Esophagus muscularis mucosa (tissue), 4 donors: ENCODE measurements at regions not wholly inside any gene's neighbourhood (a gene's known extent, or its start where the extent isn't known, plus 50 kb on each side); places are given as distances from the start of the nearest gene placed in this dataset.

Source experiments
- DNase-seq: peaks from one replicate; pipeline ENCODE4 v3.0.0-alpha.2; 2017; ENCODE audit errors: extremely low spot score
- H3K27ac ChIP-seq, 4 donors: fragments of 200-600 bp; sonication (generic); replicated peaks in 1 of 4; 1 replicate in 3 of 4; 2 replicates in 1 of 4; pipeline ENCODE4 v1.5.1; 2016 to 2019; ENCODE audit warnings: mild to moderate bottlenecking in 1 of 4
- H3K27me3 ChIP-seq, 4 donors: fragments of 200-600 bp; sonication (generic); one replicate each; pipeline versions ENCODE4 v1.5.1 to v1.6.0; 2016 to 2019
- H3K36me3 ChIP-seq, 4 donors: fragments of 200-600 bp; sonication (generic); one replicate each; pipeline ENCODE4 v1.5.1; 2016 to 2019
- H3K4me1 ChIP-seq, 4 donors: fragments of 200-600 bp; sonication (generic); one replicate each; pipeline ENCODE4 v1.5.1; 2016 to 2019
- H3K4me3 ChIP-seq, 4 donors: fragments of 200-600 bp; sonication (generic); 1 replicate in 2 of 4; 2 replicates in 2 of 4; pipeline ENCODE4 v1.5.1; 2016 to 2019; ENCODE audit warnings: mild to moderate bottlenecking in 4 of 4, moderate library complexity in 1 of 4
- H3K9me3 ChIP-seq, 4 donors: fragments of 200-600 bp; sonication (generic); 1 replicate in 3 of 4; 2 replicates in 1 of 4; pipeline ENCODE4 v1.5.1; 2016 to 2019
- EP300 ChIP-seq: sonication (generic); formaldehyde crosslinking; IDR thresholded peaks from one replicate; pipeline ENCODE4 v1.6.1; 2017; ENCODE audit warnings: antibody characterized with exemption
- POLR2A ChIP-seq: fragments of 450-650 bp; IDR thresholded peaks from one replicate; pipeline ENCODE4 v1.6.1; 2017; ENCODE audit warnings: antibody characterized with exemption, moderate library complexity, mild to moderate bottlenecking, low read depth
- POLR2AphosphoS5 ChIP-seq, 2 donors: sonication (generic); formaldehyde crosslinking; IDR thresholded peaks; one replicate each; pipeline ENCODE4 v1.6.1; 2017; ENCODE audit warnings: antibody characterized with exemption in 2 of 2
- WGBS: methylation state at CpG from one replicate; pipeline ENCODE4 v1.1.5; 2018; 5-methylcytosine and 5-hydroxymethylcytosine counted together
- intact Hi-C: fragments of 100-400 bp; cut with DNase I; formaldehyde crosslinking; loops from one replicate; pipeline ENCODE4 v1.15.1; 2023
- TF ChIP-seq, protein P1 (sequence below), 3 experiments: fragments of 200-600 bp in 2 of 3; fragments of 450-650 bp in 1 of 3; sonication (generic) in 2 of 3; IDR thresholded peaks; one replicate each; pipeline ENCODE4 v1.5.1; 2017 to 2019; ENCODE audit warnings: antibody characterized with exemption in 3 of 3, mild to moderate bottlenecking in 2 of 3, moderate library complexity in 1 of 3

DNA sequence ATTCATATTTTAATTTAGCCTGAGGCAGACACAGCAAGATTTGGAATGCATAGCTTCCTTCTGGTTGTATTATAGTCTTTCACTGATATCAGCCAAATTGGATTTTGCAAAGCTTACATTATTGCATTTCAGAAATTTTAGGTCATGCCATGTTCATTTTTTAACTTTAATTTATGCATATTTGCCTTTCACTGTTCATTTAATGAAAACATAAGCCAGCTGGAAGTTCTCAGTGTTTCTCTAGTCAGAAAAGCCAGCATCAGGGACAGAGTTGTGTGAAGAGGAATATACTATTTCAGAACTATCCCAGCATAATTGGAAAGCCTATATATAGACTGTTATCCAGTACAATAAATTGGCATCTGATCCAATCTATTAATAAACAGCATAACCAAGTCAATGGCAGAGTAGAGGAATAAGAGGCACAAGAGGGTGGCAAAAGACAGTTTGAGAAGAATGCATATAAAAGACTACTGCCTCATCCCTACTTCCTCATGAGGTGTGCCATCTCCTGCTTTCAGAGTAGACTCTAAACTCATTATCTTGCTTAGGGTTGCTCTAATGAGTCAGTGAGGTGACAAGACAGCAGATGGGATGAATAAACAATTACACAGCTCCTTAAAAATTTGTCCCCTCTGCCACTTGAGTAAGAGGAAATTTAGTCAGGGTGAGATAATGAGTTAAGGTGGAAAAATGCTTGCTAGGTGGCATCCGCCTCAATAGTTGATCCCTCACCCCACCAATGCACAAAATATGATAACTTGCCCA is 159.8 kb upstream of the HCRTR2 start:
- no peak overlapping the region for H3K4me3 ChIP-seq
- H3K27me3 ChIP-seq: no peaks in the 10 kb centered on the region
- intact Hi-C loops: no loop called here
- 83% methylated on average over 1 of the region's 1 CpG for WGBS
- H3K9me3 ChIP-seq: no peaks in the 10 kb centered on the region
- no peaks in the 10 kb centered on the region for H3K36me3 ChIP-seq
- H3K27ac ChIP-seq: no peak overlapping the region
- TF ChIP-seq, protein P1, sequence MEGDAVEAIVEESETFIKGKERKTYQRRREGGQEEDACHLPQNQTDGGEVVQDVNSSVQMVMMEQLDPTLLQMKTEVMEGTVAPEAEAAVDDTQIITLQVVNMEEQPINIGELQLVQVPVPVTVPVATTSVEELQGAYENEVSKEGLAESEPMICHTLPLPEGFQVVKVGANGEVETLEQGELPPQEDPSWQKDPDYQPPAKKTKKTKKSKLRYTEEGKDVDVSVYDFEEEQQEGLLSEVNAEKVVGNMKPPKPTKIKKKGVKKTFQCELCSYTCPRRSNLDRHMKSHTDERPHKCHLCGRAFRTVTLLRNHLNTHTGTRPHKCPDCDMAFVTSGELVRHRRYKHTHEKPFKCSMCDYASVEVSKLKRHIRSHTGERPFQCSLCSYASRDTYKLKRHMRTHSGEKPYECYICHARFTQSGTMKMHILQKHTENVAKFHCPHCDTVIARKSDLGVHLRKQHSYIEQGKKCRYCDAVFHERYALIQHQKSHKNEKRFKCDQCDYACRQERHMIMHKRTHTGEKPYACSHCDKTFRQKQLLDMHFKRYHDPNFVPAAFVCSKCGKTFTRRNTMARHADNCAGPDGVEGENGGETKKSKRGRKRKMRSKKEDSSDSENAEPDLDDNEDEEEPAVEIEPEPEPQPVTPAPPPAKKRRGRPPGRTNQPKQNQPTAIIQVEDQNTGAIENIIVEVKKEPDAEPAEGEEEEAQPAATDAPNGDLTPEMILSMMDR (IDR thresholded peaks at IDR 0.05): no peak
- TF ChIP-seq EP300 (no peak), POLR2A (no peak), POLR2AphosphoS5 (IDR thresholded peaks at IDR 0.05) (no peak)
- no peak for DNase-seq
- H3K4me1 ChIP-seq: peaks cover 0 to 10% (median 2%) of the 10 kb centered on the region in 4 donors

DNA sequence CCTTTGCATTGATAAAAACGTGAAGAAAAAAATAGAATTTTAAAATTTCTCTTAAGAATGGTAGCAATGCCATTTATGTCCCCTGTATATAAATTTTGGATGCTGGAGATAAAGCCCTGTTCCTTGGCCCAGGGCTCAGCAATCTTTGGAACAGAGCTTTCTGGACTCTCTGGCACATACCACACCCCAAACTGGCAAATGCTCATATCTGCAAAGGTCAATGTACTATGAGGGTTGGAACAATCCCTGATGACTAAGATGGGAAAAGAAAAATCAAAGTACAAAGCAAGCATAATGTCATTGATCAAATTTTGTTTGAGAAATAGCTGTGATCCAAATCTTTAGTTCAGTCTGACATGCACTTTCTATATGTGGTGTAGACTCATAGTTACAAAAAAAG is 158.1 kb upstream of the HCRTR2 start:
- intact Hi-C loops: no loop called here
- TF ChIP-seq POLR2AphosphoS5 (IDR thresholded peaks at IDR 0.05): no peak
- TF ChIP-seq, protein P1 (IDR thresholded peaks at IDR 0.05): no peak
- TF ChIP-seq POLR2A: no peak
- TF ChIP-seq EP300: no peak
- WGBS: 71% methylated on average over 1 of the region's 1 CpG

DNA sequence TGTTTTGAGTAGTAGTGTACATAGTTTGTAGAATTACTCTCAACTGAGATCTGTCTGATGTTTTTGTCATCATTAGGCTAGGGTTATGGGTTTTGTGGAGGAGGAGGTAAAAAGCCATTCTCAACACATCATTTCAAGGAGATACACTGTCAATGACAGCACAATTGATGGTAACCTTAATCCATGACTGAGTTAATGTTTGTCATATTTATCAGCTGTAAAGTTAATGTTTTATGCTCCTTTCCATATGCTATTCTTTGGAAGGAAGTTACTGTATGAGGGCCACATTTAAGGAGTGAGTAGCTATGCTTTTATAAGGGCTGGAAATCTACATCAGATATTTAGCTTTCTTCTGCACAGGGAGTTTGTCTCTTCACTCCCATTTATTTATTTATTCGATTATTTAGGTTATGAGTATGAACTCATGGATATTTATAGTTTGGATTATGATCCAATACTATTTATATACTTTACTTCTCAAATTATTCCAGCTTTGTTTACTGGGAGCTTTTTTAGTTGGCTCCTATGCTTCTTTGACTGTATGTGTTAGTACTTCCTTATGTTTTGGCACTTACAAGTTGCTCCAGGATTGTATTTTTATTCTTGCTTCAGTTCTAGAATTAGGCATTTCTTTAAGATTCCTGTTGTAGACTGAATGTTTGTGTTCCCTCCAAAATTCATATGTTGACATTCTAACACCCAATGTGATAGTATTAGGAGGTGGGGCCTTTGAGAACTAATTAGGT is 156.6 kb upstream of the HCRTR2 start:
- Histone ChIP-seq H3K9me3 (no peaks in the 10 kb centered on the region), H3K4me1 (peaks cover 0 to 10% (median 2%) of the 10 kb centered on the region in 4 donors), H3K27me3 (no peaks in the 10 kb centered on the region), H3K27ac (no peak overlapping the region), H3K36me3 (no peaks in the 10 kb centered on the region), H3K4me3 (no peak overlapping the region)
- no peak for TF ChIP-seq EP300
- TF ChIP-seq POLR2A: no peak
- TF ChIP-seq POLR2AphosphoS5 (IDR thresholded peaks at IDR 0.05): no peak
- TF ChIP-seq, protein P1 (IDR thresholded peaks at IDR 0.05): no peak
- no peak for DNase-seq
- intact Hi-C loops: no loop called here
- 61% methylated on average over 1 of the region's 1 CpG for WGBS

More for the DNA sequence above, 158.1 kb upstream of the HCRTR2 start:
- H3K27ac ChIP-seq: no peak overlapping the region
- peaks cover 0 to 10% (median 2%) of the 10 kb centered on the region in 4 donors for H3K4me1 ChIP-seq
- no peaks in the 10 kb centered on the region for H3K9me3 ChIP-seq
- no peaks in the 10 kb centered on the region for H3K36me3 ChIP-seq
- no peak for DNase-seq
- no peaks in the 10 kb centered on the region for H3K27me3 ChIP-seq
- H3K4me3 ChIP-seq: no peak overlapping the region

DNA sequence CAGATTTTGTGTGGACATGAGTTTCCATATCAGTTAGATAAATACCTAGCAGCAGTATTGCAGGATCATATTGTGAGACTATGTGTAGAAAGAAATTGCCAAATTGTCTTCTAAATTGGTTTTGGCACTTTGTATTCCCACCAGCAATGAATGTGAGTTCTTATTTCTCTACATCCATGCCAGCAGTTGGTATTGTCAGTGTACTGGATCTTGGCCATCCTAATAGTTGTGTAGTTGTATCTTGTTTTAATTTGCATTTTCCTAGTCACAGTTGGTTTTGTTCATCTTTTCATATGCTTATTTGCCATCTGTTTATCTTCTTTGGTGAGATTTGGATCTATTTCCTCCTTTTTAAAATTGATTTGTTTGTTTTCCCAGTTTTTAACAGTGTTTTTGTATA is 154.7 kb upstream of the HCRTR2 start:
- no peak overlapping the region for H3K4me3 ChIP-seq
- no peak for DNase-seq
- no peak for TF ChIP-seq POLR2A
- TF ChIP-seq POLR2AphosphoS5 (IDR thresholded peaks at IDR 0.05): no peak
- TF ChIP-seq, protein P1 (IDR thresholded peaks at IDR 0.05): no peak
- TF ChIP-seq EP300: no peak
- peaks cover 0 to under 1% (median 0%) of the 10 kb centered on the region in 4 donors for H3K4me1 ChIP-seq
- H3K27ac ChIP-seq: no peak overlapping the region
- H3K27me3 ChIP-seq: no peaks in the 10 kb centered on the region
- H3K9me3 ChIP-seq: no peaks in the 10 kb centered on the region
- intact Hi-C loops: no loop called here
- no peaks in the 10 kb centered on the region for H3K36me3 ChIP-seq
